H7 (cell line): ENCODE measurements at regions not wholly inside any gene's neighbourhood (a gene's known extent, or its start where the extent isn't known, plus 50 kb on each side); places are given as distances from the start of the nearest gene placed in this dataset.
"Not testable (repeated sequence)": the region's sequence is repeated elsewhere in the genome, so short reads cannot be mapped to it uniquely, and the experiment has no call there.

ENCODE experiments used
- DNase-seq: peaks from one replicate; pipeline ENCODE4 v3.0.0; 2012
- H3K27me3 ChIP-seq: 2 replicates; pipeline ENCODE4 v1.6.0; 2011; ENCODE audit warnings: mild to moderate bottlenecking, low read length; ENCODE audit not compliant: control insufficient read depth, insufficient read depth
- H3K36me3 ChIP-seq: replicated peaks from 2 replicates; pipeline ENCODE4 v1.5.1; 2011; ENCODE audit warnings: low read length; ENCODE audit not compliant: control insufficient read depth, insufficient read depth
- H3K4me3 ChIP-seq: 2 replicates; pipeline ENCODE4 v1.5.1; 2011; ENCODE audit warnings: low read depth, mild to moderate bottlenecking, control low read depth, low read length, moderate library complexity; ENCODE audit not compliant: insufficient read depth

DNA sequence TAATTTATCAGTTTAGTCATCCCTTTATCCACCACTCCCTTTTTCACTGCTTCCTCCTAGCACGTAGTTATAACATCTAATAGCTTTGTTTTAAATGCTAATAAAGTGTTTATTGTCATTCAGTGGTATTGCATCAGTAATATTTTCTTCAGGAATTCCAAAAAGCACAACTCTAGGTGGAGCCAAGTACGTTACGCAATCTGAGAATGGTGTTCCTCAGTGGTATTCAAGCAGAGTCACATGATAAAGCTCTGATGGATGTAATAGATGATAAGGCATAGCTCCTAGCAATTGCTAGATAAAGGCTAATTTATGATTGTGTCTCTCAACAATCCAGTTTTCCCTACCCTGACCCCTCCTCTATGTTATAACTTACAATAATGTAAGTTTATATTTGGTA, 494.6 kb upstream of the ADGRL4 start:
- DNase-seq: no peak
- H3K36me3 ChIP-seq: no peaks in the 10 kb centered on the region
- H3K4me3 ChIP-seq: no peak overlapping the region
- no peaks in the 10 kb centered on the region for H3K27me3 ChIP-seq

DNA sequence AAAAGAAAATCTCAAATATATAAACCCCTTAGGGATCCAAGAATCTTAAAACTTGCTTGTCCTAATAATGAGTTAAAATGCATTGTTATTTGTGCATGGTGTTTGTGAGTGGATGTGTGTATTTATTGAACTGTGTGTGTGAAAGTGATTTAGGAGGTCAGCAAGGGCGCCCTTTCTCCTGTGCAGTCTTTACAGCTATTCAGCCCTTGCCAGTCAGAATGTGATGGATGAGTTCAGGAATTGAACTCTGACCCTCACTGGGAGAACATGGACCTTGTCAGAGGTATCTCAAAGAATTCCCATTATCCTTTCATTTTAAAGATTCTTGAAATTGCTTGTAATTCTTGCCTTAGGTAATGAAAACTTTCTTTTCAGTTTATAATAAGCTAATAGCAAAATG, 493.0 kb upstream of the ADGRL4 start:
- H3K27me3 ChIP-seq: no peaks in the 10 kb centered on the region
- DNase-seq: no peak
- H3K4me3 ChIP-seq: no peak overlapping the region
- H3K36me3 ChIP-seq: no peaks in the 10 kb centered on the region

- Histone ChIP-seq H3K4me3 (no peak overlapping the region), H3K27me3 (no peaks in the 10 kb centered on the region), H3K36me3 (no peaks in the 10 kb centered on the region)
- peak; percentile 36 for DNase-seq
Measured at GRCh38 chr1:79497193-79497773, 490.8 kb upstream of the ADGRL4 start.

DNA sequence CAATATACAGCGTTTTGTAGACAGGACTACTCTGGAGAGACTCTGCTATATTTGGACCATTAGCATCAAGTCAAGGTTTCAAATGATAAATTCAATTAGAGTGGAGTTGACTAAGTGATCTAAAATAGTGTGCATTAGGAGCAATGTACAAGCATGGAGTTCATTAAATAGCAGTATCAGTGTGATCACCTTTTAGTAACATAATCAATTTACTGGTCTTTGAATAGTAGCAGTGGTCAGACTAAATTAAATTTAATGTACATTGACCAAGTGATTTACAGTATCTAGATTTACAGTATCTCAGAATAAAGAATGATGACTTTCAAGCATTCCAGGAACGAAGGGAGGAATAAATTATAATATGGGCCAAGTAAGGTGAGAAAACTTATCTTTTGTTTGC, 489.6 kb upstream of the ADGRL4 start:
- no peak for DNase-seq
- no peaks in the 10 kb centered on the region for H3K36me3 ChIP-seq
- H3K4me3 ChIP-seq: no peak overlapping the region
- H3K27me3 ChIP-seq: no peaks in the 10 kb centered on the region

DNA sequence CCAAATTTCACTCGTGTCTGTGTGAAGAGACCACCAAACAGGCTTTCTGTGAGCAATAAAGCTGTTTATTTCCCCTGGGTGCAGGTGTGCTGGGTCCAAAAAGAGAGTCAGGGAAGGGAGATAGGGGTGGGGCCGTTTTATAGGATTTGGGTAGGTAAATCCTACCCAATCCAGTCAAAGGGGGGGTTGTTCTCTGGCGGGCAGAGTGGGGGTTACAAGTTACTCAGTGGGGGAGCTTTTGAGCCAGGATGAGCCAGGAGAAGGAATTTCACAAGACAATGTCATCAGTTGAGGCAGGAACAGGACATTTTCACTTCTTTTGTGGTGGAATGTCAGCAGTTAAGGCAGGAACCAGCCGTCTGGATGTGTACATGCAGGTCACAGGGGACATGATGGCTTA, 487.2 kb upstream of the ADGRL4 start:
- H3K36me3 ChIP-seq, H3K27me3 ChIP-seq, DNase-seq: not testable (repeated sequence)
- peak overlapping the region; percentile 46 for H3K4me3 ChIP-seq

DNA sequence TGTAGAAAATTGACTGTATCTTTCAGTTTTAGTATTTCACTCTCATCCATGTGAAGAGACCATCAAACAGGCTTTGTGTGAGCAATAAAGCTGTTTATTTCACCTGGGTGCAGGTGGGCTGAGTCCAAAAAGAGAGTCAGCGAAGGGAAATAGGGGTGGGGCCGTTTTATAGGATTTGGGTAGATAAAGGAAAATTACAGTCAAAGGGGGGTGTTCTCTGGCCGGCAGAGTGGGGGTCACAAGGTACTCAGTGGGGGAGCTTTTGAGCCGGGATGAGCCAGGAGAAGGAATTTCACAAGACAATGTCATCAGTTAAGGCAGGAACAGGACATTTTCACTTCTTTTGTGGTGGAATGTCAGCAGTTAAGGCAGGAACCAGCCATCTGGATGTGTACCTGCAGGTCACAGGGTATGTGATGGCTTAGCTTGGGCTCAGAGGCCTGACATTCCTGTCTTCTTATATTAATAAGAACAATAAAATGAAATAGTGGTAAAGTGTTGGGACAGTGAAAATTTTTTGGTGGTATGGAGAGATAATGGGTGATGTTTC, 482.1 kb upstream of the ADGRL4 start:
- DNase-seq: not testable (repeated sequence)

DNA sequence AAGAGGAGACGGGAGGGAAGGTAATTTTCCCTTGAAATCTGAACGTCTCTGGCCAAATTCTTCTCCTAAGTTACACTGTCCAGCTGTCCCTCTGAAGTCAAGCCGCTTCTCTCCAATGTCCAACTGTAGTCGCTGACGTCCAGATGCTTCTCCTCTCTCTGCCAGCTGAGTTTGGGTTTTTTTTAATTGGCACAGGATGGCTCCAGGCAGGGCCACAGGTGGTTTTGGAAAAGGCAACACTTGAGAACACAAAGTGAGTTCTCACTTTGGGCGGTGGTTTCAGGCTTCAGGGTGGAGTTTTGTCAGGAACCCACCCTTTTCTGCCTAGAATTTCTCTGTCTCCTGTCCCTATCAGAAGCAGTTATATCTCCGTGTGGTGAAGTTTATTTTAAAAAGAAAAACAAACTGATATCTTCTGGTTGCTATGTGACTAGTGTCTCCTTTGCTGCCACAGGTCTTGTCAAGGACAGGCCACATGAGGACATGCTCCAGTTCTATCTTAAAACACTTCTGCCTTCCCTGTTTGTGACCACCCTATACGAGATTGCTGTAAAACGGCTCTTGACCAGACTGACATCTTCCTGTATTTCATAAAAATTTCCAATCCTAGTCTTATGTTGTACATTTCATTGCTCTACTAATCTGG, 472.3 kb upstream of the ADGRL4 start:
- Histone ChIP-seq H3K27me3 (no peaks in the 10 kb centered on the region), H3K36me3 (no peaks in the 10 kb centered on the region), H3K4me3 (no peak overlapping the region)
- DNase-seq: no peak

More for the DNA sequence above, 482.1 kb upstream of the ADGRL4 start:
- H3K36me3 ChIP-seq, H3K27me3 ChIP-seq, H3K4me3 ChIP-seq: not testable (repeated sequence)

DNA sequence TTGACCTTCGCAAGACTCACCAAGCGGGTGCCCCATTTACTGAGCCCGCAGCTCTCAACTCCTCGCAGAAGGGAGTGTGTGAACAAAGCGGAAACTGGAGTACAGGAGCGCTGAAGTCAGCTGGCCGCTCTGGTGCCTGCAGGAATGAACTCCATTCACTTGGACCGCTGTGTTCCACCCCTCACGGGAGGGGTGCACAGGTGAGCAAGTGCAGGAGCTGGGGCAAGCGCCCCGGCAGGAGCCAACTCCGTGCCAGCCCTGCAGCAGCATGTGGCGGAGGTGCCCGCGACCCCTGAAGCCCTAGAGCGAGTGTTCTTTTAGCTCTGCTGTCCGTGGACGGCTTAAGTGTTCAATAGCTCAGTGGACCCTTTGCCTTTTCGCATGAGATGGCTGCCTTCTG, 471.6 kb upstream of the ADGRL4 start:
- DNase-seq: no peak
- Histone ChIP-seq H3K36me3 (no peaks in the 10 kb centered on the region), H3K27me3 (no peaks in the 10 kb centered on the region), H3K4me3 (no peak overlapping the region)

DNA sequence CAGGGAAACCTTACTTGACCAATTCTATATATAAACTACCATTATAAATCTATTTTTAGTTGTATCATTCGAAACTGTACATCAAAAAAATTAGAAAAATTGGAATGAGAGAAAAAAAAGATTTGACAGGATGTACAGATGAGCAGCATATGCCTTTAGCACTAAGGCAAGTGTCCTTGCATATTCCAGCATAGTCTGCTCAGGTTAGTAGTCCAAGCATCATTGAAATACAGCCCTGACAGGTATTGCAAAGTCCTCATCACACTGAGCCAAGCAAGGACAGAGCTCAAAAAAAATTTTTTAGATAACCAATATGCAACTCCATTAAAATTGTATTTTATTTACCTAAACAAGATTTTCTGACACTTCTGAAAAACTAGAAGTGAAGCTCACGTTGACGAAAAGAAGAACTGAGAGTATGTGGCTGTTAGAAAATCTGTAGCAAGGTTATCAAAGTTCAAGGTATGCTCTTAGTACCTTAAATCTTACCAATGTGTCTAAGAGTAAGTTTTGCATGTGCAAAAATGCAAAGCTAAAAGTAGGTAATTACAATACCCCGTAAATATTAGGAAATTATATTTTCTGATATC, 465.6 kb upstream of the ADGRL4 start:
- Histone ChIP-seq H3K4me3 (no peak overlapping the region), H3K27me3 (no peaks in the 10 kb centered on the region), H3K36me3 (no peaks in the 10 kb centered on the region)
- DNase-seq: no peak

DNA sequence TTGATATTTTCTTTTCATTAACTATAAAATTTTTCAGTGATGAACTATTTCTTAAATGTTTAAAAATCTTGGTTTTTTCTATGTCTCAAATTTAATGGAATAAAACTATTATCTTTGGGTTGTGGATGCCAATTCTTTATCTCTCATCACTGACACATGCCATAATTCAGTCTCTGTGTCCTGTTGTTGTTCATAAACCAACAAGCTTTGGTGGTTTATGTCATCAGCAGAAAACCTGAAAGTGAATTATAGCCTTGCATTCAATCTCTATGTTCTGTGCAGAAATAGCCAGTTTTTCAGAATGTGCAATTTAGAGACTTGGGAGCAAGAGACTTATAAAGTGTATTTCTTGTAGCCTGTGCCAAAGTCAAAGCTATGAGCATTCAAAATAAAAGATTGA, 462.6 kb upstream of the ADGRL4 start:
- DNase-seq: no peak
- Histone ChIP-seq H3K36me3 (no peaks in the 10 kb centered on the region), H3K27me3 (no peaks in the 10 kb centered on the region), H3K4me3 (no peak overlapping the region)

DNA sequence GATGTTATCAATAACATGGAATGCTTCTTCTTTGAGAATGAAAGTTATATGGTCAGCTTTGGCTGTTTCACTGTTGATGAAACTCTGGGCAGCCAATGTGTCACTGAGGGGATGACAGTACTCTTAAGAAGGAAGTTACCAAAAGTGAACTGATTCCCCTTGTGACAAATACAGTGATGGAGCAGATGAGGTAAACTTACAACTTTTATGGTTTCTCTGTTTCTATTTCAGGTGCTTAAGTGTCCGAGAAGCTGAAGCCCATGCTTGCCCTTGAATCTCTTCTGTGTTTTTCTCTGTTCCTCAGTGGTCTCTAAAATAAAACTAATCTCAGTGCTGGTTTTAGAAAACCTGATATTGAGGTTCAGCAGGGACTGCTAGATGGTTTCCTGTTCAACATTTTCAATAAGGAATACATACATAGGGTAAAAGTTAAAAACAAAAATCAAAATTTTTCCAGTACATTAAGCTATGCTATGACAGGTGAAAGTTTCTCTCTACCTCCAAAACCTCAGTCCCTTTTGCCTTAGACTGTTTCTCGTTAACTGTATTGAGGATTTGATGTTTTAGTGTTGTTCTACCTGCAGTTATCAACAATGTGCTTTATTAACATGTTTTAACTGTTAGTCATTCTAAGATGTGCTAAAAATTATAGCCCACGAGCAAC, 454.4 kb upstream of the ADGRL4 start:
- no peaks in the 10 kb centered on the region for H3K36me3 ChIP-seq
- H3K4me3 ChIP-seq: no peak overlapping the region
- no peak for DNase-seq
- H3K27me3 ChIP-seq: no peaks in the 10 kb centered on the region

- no peak for DNase-seq
- Histone ChIP-seq H3K4me3 (no peak overlapping the region), H3K36me3 (no peaks in the 10 kb centered on the region), H3K27me3 (no peaks in the 10 kb centered on the region)
Measured at GRCh38 chr1:79457562-79458224, 451.2 kb upstream of the ADGRL4 start.

- Histone ChIP-seq H3K4me3 (no peak overlapping the region), H3K27me3 (no peaks in the 10 kb centered on the region), H3K36me3 (no peaks in the 10 kb centered on the region)
- no peak for DNase-seq
Measured at GRCh38 chr1:79448426-79448825, 441.9 kb upstream of the ADGRL4 start.

DNA sequence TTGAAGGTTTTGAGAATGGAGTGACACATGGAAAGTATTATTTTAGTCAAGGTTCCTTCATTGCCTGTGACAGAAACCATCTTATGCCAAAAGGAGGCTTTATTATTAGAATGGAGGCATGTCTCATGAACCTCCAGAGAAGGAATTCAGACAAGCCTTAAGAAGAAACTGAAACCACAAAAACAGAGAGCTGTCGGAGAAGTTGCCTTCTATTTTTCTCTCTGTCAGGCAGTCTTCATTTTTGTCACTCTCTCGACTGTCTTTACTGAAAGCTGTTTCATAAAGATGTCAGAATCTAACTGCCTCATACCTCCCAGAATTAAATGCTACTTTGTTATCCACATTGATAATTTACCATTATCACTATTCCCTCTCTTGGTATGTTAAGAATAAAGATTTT, 434.7 kb upstream of the ADGRL4 start:
- Histone ChIP-seq H3K27me3 (no peaks in the 10 kb centered on the region), H3K4me3 (no peak overlapping the region), H3K36me3 (no peaks in the 10 kb centered on the region)
- no peak for DNase-seq
